Adrenal gland (tissue), 9 donors: ENCODE measurements at regions not wholly inside any gene's neighbourhood (a gene's known extent, or its start where the extent isn't known, plus 50 kb on each side); places are given as distances from the start of the nearest gene placed in this dataset.

Experiments
- DNase-seq, 7 donors: peaks; one replicate each; pipeline ENCODE4 v3.0.0-alpha.2; 2019 to 2020
- H3K27ac ChIP-seq, 5 donors: fragments of 200-600 bp; sonication (generic) in 4 of 5; 1 replicate in 3 of 5; 2 replicates in 2 of 5; pipeline versions ENCODE4 v1.5.1 to v1.8.0; 2016 to 2020; ENCODE audit warnings: mild to moderate bottlenecking in 1 of 5
- H3K27me3 ChIP-seq: fragments of 200-600 bp; 2 replicates; pipeline ENCODE4 v1.8.0; 2021
- H3K36me3 ChIP-seq, 2 donors: fragments of 200-600 bp; replicated peaks in 1 of 2; 1 replicate in 1 of 2; 2 replicates in 1 of 2; pipeline versions ENCODE4 v1.5.1 to v1.8.0; 2018 to 2022
- H3K4me1 ChIP-seq, 2 donors: fragments of 200-600 bp; replicated peaks in 1 of 2; 1 replicate in 1 of 2; 2 replicates in 1 of 2; pipeline versions ENCODE4 v1.5.1 to v1.8.0; 2018 to 2021
- H3K4me3 ChIP-seq, 4 donors: fragments of 200-600 bp; sonication (generic) in 3 of 4; one replicate each; pipeline ENCODE4 v1.5.1; 2016 to 2018
- H3K9me3 ChIP-seq, 3 donors: fragments of 200-600 bp; sonication (generic) in 1 of 3; replicated peaks in 1 of 3; 1 replicate in 2 of 3; 2 replicates in 1 of 3; pipeline versions ENCODE4 v1.5.1 to v1.8.0; 2016 to 2021
- CTCF ChIP-seq, 6 experiments: fragments of 450-650 bp in 4 of 6; fragments of 200-600 bp in 2 of 6; sonication (generic) in 1 of 6; IDR thresholded peaks; 1 replicate in 5 of 6; 2 replicates in 1 of 6; pipeline versions ENCODE4 v1.5.1 to v1.8.0; 2016 to 2021; ENCODE audit warnings: antibody characterized with exemption in 6 of 6, mild to moderate bottlenecking in 2 of 6, moderate library complexity in 1 of 6
- POLR2A ChIP-seq, 2 donors: fragments of 450-650 bp; IDR thresholded peaks; one replicate each; pipeline ENCODE4 v1.6.1; 2017; ENCODE audit warnings: antibody characterized with exemption in 2 of 2, mild to moderate bottlenecking in 2 of 2, moderate library complexity in 1 of 2
- WGBS, 4 donors: extraction: QIAGEN DNeasy Blood & Tissue Kit in 2 of 4; methylation state at CpG; one replicate each; pipeline versions ENCODE4 v1.1.5 to v1.1.7; 2013 to 2017; 5-methylcytosine and 5-hydroxymethylcytosine counted together
- intact Hi-C, 2 donors: fragments of 100-400 bp; cut with DNase I; formaldehyde crosslinking; loops; one replicate each; pipeline versions ENCODE4 v1.14.1 to v1.15.0; 2022 to 2023
- donor health status: healthy with polysubstance abuse.
- donor health status: Bipolar disorder and iron deficiency.
- donor health status: DM: yes; HTN: yes; CAD: no.
- donor health status: DM: no; HTN: no; CAD: no.
- donor health status: DM: no; HTN: no; CAD: no.

DNA sequence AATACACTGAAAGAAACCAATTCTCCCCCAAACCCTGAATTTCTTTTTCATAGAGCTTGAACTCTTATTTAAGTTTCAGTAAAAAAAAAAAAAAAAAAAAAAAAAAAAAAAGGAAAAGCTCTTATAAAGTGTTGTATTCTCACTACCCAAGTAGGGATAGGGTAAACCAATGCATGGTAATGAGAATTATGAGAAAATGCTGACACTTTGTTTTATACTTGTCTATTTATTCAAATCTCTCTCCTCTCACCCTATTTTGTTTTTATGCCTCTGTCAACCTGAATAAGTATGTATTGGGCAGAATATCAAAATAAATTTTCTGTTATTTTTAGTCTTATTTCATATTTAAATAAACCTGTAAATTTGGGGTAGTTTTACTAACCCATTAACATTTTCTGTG, 181.9 kb downstream of the GJA1 start:
- H3K9me3 ChIP-seq, result no peaks in the 10 kb centered on the region
- no peak overlapping the region for H3K4me3 ChIP-seq
- DNase-seq, result no peak
- H3K27ac ChIP-seq, result no peak overlapping the region
- H3K27me3 ChIP-seq, result no peaks in the 10 kb centered on the region
- TF ChIP-seq CTCF (IDR thresholded peaks at IDR 0.05), result no peak
- no peak for TF ChIP-seq POLR2A (IDR thresholded peaks at IDR 0.05)
- no peaks in the 10 kb centered on the region for H3K36me3 ChIP-seq
- intact Hi-C loops, result no loop called here
- no peaks in the 10 kb centered on the region for H3K4me1 ChIP-seq

GRCh38 chr6:121619013-121619412, 183.6 kb downstream of the GJA1 start:
- intact Hi-C loops, result no loop called here
- Histone ChIP-seq H3K9me3 (no peaks in the 10 kb centered on the region), H3K27me3 (no peaks in the 10 kb centered on the region), H3K4me1 (no peaks in the 10 kb centered on the region), H3K36me3 (no peaks in the 10 kb centered on the region), H3K4me3 (no peak overlapping the region), H3K27ac (no peak overlapping the region)
- no peak for DNase-seq
- WGBS, 4 donors, result 68 to 80% (median 71%) methylated on average over 2 of the region's 2 CpGs
- no peak for TF ChIP-seq POLR2A (IDR thresholded peaks at IDR 0.05)
- TF ChIP-seq CTCF (IDR thresholded peaks at IDR 0.05), result no peak

DNA sequence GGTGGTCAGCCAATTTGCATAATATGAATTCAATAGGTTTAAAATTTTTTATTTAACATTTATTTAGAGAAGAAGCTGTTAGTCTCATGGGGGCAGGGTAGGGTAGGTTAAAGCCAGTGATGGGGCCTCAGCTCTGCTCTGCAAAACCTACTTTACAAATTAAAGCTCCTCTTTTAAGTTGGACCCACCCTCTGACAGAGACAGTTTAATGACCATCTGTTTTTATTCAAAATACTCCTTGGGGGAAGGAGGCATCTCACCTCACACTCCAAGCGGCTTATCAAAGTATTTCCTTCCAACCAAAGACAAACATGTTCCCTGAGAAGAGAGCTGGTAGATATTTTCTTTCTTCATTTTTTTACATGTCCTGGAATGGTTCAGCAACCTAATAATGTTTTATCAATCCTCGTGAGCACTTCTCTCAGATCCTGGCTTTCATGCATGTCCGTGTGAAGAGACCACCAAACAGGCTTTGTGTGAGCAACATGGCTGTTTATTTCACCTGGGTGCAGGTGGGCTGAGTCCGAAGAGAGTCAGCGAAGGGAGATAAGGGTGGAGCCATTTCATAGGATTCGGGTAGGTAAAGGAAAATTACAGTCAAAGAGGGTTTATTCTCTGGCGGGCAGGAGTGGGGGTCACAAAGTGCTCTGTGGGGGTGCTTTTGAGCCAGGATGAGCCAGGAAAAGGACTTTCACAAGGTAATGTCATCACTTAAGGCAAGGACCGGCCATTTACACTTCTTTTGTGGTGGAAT, 184.7 kb downstream of the GJA1 start:
- no peak for DNase-seq
- no peaks in the 10 kb centered on the region for H3K9me3 ChIP-seq
- H3K27me3 ChIP-seq, result no peaks in the 10 kb centered on the region
- H3K36me3 ChIP-seq, result no peaks in the 10 kb centered on the region
- no peak overlapping the region for H3K4me3 ChIP-seq
- WGBS, 4 donors, result 82 to 86% (median 83%) methylated on average over 7 to 8 of the region's 8 CpGs
- intact Hi-C loops, result no loop called here
- TF ChIP-seq CTCF (IDR thresholded peaks at IDR 0.05), result no peak
- no peaks in the 10 kb centered on the region for H3K4me1 ChIP-seq
- no peak overlapping the region for H3K27ac ChIP-seq

DNA sequence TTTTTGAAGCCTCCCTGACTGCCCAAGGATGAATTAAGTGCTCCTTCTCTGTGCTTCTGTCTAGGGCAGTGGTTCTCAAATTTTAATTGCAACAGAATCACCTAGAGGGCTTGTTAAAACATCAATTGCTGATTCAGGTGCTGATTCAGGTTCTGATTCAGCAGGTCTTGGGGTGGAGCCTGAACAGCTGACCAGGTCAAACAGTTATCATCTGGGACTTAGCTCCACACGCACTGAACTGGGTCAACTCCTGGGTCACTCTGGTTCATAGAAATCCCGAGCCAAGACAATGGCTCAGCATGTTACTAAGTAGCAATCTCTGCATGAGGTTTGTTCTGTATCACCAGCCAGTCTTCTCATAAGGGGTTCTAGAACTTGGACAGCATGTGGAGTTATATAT, 192.3 kb downstream of the GJA1 start:
- H3K4me1 ChIP-seq, result peaks cover 0 to 6% of the 10 kb centered on the region in 2 donors
- TF ChIP-seq CTCF (IDR thresholded peaks at IDR 0.05) (no peak), POLR2A (IDR thresholded peaks at IDR 0.05) (no peak)
- H3K27me3 ChIP-seq, result no peaks in the 10 kb centered on the region
- H3K4me3 ChIP-seq, result no peak overlapping the region
- intact Hi-C loops, result no loop called here
- H3K9me3 ChIP-seq, result no peaks in the 10 kb centered on the region
- H3K27ac ChIP-seq, result peak overlapping the region in 2 of 5 donors; percentile 7 to 26
- DNase-seq, result peak; percentile 28 to 68 (median 62)
- WGBS, 4 donors, result 10 to 45% (median 34%) methylated on average over 2 of the region's 2 CpGs
- no peaks in the 10 kb centered on the region for H3K36me3 ChIP-seq
